WTC11 (cell line): ENCODE measurements at regions not wholly inside any gene's neighbourhood (a gene's known extent, or its start where the extent isn't known, plus 50 kb on each side); places are given as distances from the start of the nearest gene placed in this dataset.

Experiments
- ATAC-seq: fragments of 200-7000 bp; cut with Tn5 transposase; 2 replicates; pipeline ENCODE4 v1.10.0; 2021; ENCODE audit warnings: mild to moderate bottlenecking, moderate library complexity
- CTCF ChIA-PET: fragments of 300-600 bp; sonication (Branson Sonifier 250); formaldehyde crosslinking; loops from one replicate; lab custom pipeline; 2021; ENCODE audit warnings: antibody characterized with exemption; lab: Charles Lee
- POLR2A ChIA-PET: fragments of 350-600 bp; sonication (Branson Sonifier 250); formaldehyde crosslinking; loops from one replicate; lab custom pipeline; 2021; ENCODE audit warnings: antibody characterized with exemption; lab: Charles Lee
- DNase-seq: peaks from one replicate; pipeline ENCODE4 v3.0.0; 2021; ENCODE audit warnings: low spot score
- H3K27ac Mint-ChIP-seq: 2 replicates; pipeline ENCODE4 v1.8.0; 2021; ENCODE audit warnings: mixed read lengths
- H3K27me3 Mint-ChIP-seq: 2 replicates; pipeline ENCODE4 v1.8.0; 2021; ENCODE audit warnings: low read depth, mild to moderate bottlenecking, moderate library complexity, mixed read lengths
- H3K36me3 Mint-ChIP-seq: 2 replicates; pipeline ENCODE4 v1.8.0; 2021; ENCODE audit warnings: mixed read lengths
- H3K4me1 Mint-ChIP-seq: 2 replicates; pipeline ENCODE4 v1.8.0; 2022; ENCODE audit warnings: mixed read lengths
- H3K4me3 Mint-ChIP-seq: 2 replicates; pipeline ENCODE4 v1.8.0; 2021; ENCODE audit warnings: mild to moderate bottlenecking, moderate library complexity, mixed read lengths
- H3K9me3 Mint-ChIP-seq: 2 replicates; pipeline ENCODE4 v1.8.0; 2021; ENCODE audit warnings: mixed read lengths
- ATF1 ChIP-seq: sonication (generic); formaldehyde crosslinking; IDR thresholded peaks from 2 replicates; pipeline ENCODE4 v1.8.1; 2023; ENCODE audit warnings: mild to moderate bottlenecking, moderate library complexity, missing genetic modification reagents
- CBFB ChIP-seq: sonication (generic); formaldehyde crosslinking; IDR thresholded peaks from 2 replicates; pipeline ENCODE4 v1.8.1; 2022; ENCODE audit warnings: mild to moderate bottlenecking, low read depth, missing genetic modification reagents
- CREM ChIP-seq: sonication (generic); formaldehyde crosslinking; IDR thresholded peaks from 2 replicates; pipeline ENCODE4 v1.8.1; 2022; ENCODE audit warnings: mild to moderate bottlenecking, missing genetic modification reagents, moderate library complexity
- E2F1 ChIP-seq: sonication (generic); formaldehyde crosslinking; IDR thresholded peaks from 2 replicates; pipeline ENCODE4 v1.8.0; 2022; ENCODE audit warnings: mild to moderate bottlenecking, missing genetic modification reagents
- FOXK1 ChIP-seq: sonication (generic); formaldehyde crosslinking; IDR thresholded peaks from 2 replicates; pipeline ENCODE4 v1.8.0; 2022; ENCODE audit warnings: mild to moderate bottlenecking, moderate library complexity, missing genetic modification reagents
- NFE2L1 ChIP-seq: sonication (generic); formaldehyde crosslinking; IDR thresholded peaks from 2 replicates; pipeline ENCODE4 v1.8.1; 2023; ENCODE audit warnings: missing genetic modification reagents
- OVOL2 ChIP-seq: fragments of 250-450 bp; sonication (Bioruptor Pico); IDR thresholded peaks from 2 replicates; pipeline ENCODE4 v1.9.0; 2021; ENCODE audit warnings: mild to moderate bottlenecking, borderline replicate concordance
- RORB ChIP-seq: fragments of 250-450 bp; sonication (Bioruptor Pico); IDR thresholded peaks from 2 replicates; pipeline ENCODE4 v1.9.0; 2021; ENCODE audit warnings: mild to moderate bottlenecking
- SMAD4 ChIP-seq: sonication (generic); formaldehyde crosslinking; IDR thresholded peaks from 2 replicates; pipeline ENCODE4 v1.8.0; 2022; ENCODE audit warnings: mild to moderate bottlenecking, missing genetic modification reagents
- SOX15 ChIP-seq: fragments of 250-450 bp; sonication (Bioruptor Pico); IDR thresholded peaks from 2 replicates; pipeline ENCODE4 v1.9.0; 2021; ENCODE audit warnings: mild to moderate bottlenecking
- TCF7 ChIP-seq: sonication (generic); formaldehyde crosslinking; IDR thresholded peaks from 2 replicates; pipeline ENCODE4 v1.8.0; 2022; ENCODE audit warnings: mild to moderate bottlenecking, low read depth, missing genetic modification reagents, moderate library complexity
- ZNF263 ChIP-seq: sonication (generic); formaldehyde crosslinking; IDR thresholded peaks from 2 replicates; pipeline ENCODE4 v1.8.1; 2022; ENCODE audit warnings: low read depth, mild to moderate bottlenecking, moderate library complexity, missing genetic modification reagents
- ZNF396 ChIP-seq: fragments of 250-450 bp; sonication (Bioruptor Pico); IDR thresholded peaks from 2 replicates; pipeline ENCODE4 v1.8.0; 2021; ENCODE audit warnings: mild to moderate bottlenecking, moderate library complexity, borderline replicate concordance
- ZNF423 ChIP-seq: fragments of 250-450 bp; sonication (Bioruptor Pico); IDR thresholded peaks from 2 replicates; pipeline ENCODE4 v2.1.2; 2022; ENCODE audit warnings: mild to moderate bottlenecking, moderate library complexity
- ZNF532 ChIP-seq: fragments of 250-450 bp; sonication (Bioruptor Pico); IDR thresholded peaks from 2 replicates; pipeline ENCODE4 v1.9.0; 2021; ENCODE audit warnings: mild to moderate bottlenecking, borderline replicate concordance
- TF ChIP-seq, protein P1 (sequence below): sonication (generic); formaldehyde crosslinking; IDR thresholded peaks from 2 replicates; pipeline ENCODE4 v1.8.0; 2022; ENCODE audit warnings: mild to moderate bottlenecking, missing genetic modification reagents
- TF ChIP-seq, protein P2 (sequence below): sonication (generic); formaldehyde crosslinking; conservative IDR thresholded peaks from 2 replicates; pipeline ENCODE4 v1.8.1; 2022; ENCODE audit warnings: mild to moderate bottlenecking, missing genetic modification reagents
- TF ChIP-seq, protein P3 (sequence below): sonication (generic); formaldehyde crosslinking; IDR thresholded peaks from 2 replicates; pipeline ENCODE4 v1.8.1; 2022; ENCODE audit warnings: mild to moderate bottlenecking, missing genetic modification reagents, moderate library complexity, borderline replicate concordance
- TF ChIP-seq, protein P4 (sequence below): sonication (generic); formaldehyde crosslinking; IDR thresholded peaks from 2 replicates; pipeline ENCODE4 v1.8.1; 2023; ENCODE audit warnings: mild to moderate bottlenecking, moderate library complexity, missing genetic modification reagents
- TF ChIP-seq, protein P5 (sequence below): sonication (generic); formaldehyde crosslinking; conservative IDR thresholded peaks from 2 replicates; pipeline ENCODE4 v1.8.1; 2023; ENCODE audit warnings: mild to moderate bottlenecking, low read depth, missing genetic modification reagents, moderate library complexity

- ChIA-PET POLR2A (no interaction called here), CTCF (interaction anchor here (0.6 to 1.3 kb wide), 2 partner anchors 28 to 49 kb away, joined by 4 to 9 read pairs; no protein-coding TSS in a partner anchor)
- H3K27me3 Mint-ChIP-seq: no peaks in the 10 kb centered on the region; the same call in 1 of the 2 replicates
- no peak for ATAC-seq
- H3K36me3 Mint-ChIP-seq: no peaks in the 10 kb centered on the region
- peaks cover 10% of the 10 kb centered on the region for H3K4me1 Mint-ChIP-seq
- H3K4me3 Mint-ChIP-seq: no peak overlapping the region
- no peak overlapping the region for H3K27ac Mint-ChIP-seq
- TF ChIP-seq OVOL2 (CRISPR knock-in tag) (no peak), TCF7 (no peak), ZNF532 (CRISPR knock-in tag) (no peak), ZNF263 (CRISPR knock-in tag) (no peak)
- TF ChIP-seq, protein P1, sequence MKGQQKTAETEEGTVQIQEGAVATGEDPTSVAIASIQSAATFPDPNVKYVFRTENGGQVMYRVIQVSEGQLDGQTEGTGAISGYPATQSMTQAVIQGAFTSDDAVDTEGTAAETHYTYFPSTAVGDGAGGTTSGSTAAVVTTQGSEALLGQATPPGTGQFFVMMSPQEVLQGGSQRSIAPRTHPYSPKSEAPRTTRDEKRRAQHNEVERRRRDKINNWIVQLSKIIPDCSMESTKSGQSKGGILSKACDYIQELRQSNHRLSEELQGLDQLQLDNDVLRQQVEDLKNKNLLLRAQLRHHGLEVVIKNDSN (CRISPR knock-in tag): no peak
- TF ChIP-seq, protein P2, sequence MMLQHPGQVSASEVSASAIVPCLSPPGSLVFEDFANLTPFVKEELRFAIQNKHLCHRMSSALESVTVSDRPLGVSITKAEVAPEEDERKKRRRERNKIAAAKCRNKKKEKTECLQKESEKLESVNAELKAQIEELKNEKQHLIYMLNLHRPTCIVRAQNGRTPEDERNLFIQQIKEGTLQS: no peak
- DNase-seq: no peak
- H3K9me3 Mint-ChIP-seq: no peaks in the 10 kb centered on the region
These were observed 56.2 kb upstream of the CLDN5 start for GRCh38 chr22:19580291-19580890.

DNA sequence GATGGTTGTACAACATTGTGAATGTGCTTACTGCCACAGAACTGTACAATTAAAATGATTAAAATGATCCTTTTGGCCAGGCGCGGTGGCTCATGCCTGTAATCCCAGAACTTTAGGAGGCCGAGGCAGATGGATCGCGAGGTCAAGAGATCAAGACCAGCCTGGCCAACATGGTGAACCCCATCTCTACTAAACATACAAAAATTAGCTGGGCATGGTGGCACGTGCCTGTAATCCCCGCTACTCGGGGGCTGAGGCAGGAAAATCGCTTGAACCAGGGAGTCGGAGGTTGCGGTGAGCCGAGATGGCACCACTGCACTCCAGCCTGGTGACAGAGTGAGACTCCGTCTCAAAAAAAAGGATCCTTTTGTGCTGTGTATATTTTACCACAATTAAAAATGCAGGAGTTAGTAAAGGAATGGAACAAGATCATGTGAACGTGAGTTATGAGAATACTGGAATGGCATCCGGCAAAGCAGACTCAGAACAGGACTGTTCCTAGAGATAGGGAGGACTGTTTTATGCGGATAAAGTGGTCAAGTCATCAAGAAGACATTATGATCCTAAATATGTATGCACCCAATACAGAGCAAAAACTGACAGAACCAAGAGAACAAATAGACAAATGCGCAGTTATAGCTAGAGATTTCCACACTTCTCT, 58.0 kb upstream of the CLDN5 start:
- no peak for DNase-seq
- Mint-ChIP-seq H3K4me1 (peaks cover 6% of the 10 kb centered on the region), H3K4me3 (no peak overlapping the region), H3K9me3 (no peaks in the 10 kb centered on the region), H3K36me3 (no peaks in the 10 kb centered on the region), H3K27ac (no peak overlapping the region), H3K27me3 (no peaks in the 10 kb centered on the region; the same call in 1 of the 2 replicates)
- ATAC-seq: no peak
- ChIA-PET POLR2A (no interaction called here), CTCF (no interaction called here)
- TF ChIP-seq FOXK1 (CRISPR knock-in tag): no peak
- TF ChIP-seq ATF1: no peak
- no peak for TF ChIP-seq ZNF396 (CRISPR knock-in tag)
- TF ChIP-seq SOX15 (CRISPR knock-in tag): no peak
- no peak for TF ChIP-seq CBFB (CRISPR knock-in tag)
- TF ChIP-seq ZNF423 (CRISPR knock-in tag): no peak
- TF ChIP-seq, protein P3, sequence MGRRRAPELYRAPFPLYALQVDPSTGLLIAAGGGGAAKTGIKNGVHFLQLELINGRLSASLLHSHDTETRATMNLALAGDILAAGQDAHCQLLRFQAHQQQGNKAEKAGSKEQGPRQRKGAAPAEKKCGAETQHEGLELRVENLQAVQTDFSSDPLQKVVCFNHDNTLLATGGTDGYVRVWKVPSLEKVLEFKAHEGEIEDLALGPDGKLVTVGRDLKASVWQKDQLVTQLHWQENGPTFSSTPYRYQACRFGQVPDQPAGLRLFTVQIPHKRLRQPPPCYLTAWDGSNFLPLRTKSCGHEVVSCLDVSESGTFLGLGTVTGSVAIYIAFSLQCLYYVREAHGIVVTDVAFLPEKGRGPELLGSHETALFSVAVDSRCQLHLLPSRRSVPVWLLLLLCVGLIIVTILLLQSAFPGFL (CRISPR knock-in tag): no peak
- no peak for TF ChIP-seq NFE2L1 (CRISPR knock-in tag)
- TF ChIP-seq, protein P4, sequence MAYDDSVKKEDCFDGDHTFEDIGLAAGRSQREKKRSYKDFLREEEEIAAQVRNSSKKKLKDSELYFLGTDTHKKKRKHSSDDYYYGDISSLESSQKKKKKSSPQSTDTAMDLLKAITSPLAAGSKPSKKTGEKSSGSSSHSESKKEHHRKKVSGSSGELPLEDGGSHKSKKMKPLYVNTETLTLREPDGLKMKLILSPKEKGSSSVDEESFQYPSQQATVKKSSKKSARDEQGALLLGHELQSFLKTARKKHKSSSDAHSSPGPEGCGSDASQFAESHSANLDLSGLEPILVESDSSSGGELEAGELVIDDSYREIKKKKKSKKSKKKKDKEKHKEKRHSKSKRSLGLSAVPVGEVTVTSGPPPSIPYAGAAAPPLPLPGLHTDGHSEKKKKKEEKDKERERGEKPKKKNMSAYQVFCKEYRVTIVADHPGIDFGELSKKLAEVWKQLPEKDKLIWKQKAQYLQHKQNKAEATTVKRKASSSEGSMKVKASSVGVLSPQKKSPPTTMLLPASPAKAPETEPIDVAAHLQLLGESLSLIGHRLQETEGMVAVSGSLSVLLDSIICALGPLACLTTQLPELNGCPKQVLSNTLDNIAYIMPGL (CRISPR knock-in tag): no peak
- TF ChIP-seq E2F1: no peak
- no peak for TF ChIP-seq SMAD4
- TF ChIP-seq CREM (CRISPR knock-in tag): no peak
- no peak for TF ChIP-seq TCF7
- no peak for TF ChIP-seq RORB (CRISPR knock-in tag)
- TF ChIP-seq, protein P5, sequence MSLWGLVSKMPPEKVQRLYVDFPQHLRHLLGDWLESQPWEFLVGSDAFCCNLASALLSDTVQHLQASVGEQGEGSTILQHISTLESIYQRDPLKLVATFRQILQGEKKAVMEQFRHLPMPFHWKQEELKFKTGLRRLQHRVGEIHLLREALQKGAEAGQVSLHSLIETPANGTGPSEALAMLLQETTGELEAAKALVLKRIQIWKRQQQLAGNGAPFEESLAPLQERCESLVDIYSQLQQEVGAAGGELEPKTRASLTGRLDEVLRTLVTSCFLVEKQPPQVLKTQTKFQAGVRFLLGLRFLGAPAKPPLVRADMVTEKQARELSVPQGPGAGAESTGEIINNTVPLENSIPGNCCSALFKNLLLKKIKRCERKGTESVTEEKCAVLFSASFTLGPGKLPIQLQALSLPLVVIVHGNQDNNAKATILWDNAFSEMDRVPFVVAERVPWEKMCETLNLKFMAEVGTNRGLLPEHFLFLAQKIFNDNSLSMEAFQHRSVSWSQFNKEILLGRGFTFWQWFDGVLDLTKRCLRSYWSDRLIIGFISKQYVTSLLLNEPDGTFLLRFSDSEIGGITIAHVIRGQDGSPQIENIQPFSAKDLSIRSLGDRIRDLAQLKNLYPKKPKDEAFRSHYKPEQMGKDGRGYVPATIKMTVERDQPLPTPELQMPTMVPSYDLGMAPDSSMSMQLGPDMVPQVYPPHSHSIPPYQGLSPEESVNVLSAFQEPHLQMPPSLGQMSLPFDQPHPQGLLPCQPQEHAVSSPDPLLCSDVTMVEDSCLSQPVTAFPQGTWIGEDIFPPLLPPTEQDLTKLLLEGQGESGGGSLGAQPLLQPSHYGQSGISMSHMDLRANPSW (CRISPR knock-in tag): no peak
- no peak for TF ChIP-seq ZNF263 (CRISPR knock-in tag)
